PC-3 (cell line): ENCODE measurements at regions not wholly inside any gene's neighbourhood (a gene's known extent, or its start where the extent isn't known, plus 50 kb on each side); places are given as distances from the start of the nearest gene placed in this dataset.
"Not testable (repeated sequence)": the region's sequence is repeated elsewhere in the genome, so short reads cannot be mapped to it uniquely, and the experiment has no call there.

Source experiments
- CTCF ChIP-seq: fragments of 300-600 bp; sonication (generic); conservative IDR thresholded peaks from 2 replicates; pipeline ENCODE4 v1.5.1; 2017; ENCODE audit warnings: antibody characterized with exemption, low read depth, mild to moderate bottlenecking, low read length
- EZH2 ChIP-seq: fragments of 300-600 bp; sonication (generic); IDR thresholded peaks from one replicate; pipeline ENCODE4 v1.6.1; 2017; ENCODE audit warnings: antibody characterized with exemption, mild to moderate bottlenecking, low read length; ENCODE audit not compliant: unreplicated experiment
- EZH2phosphoT487 ChIP-seq: fragments of 300-600 bp; sonication (generic); IDR thresholded peaks from 2 replicates; pipeline ENCODE4 v1.6.1; 2018; ENCODE audit warnings: mild to moderate bottlenecking, antibody characterized with exemption, low read length, borderline replicate concordance

GRCh38 chr1:121470401-121470800 is 285.6 kb downstream of the SRGAP2C start:
- TF ChIP-seq EZH2phosphoT487, CTCF, EZH2: not testable (repeated sequence)
